Putamen (tissue), 1 donor: ENCODE measurements at regions not wholly inside any gene's neighbourhood (a gene's known extent, or its start where the extent isn't known, plus 50 kb on each side); places are given as distances from the start of the nearest gene placed in this dataset.

Experiments used
- DNase-seq: peaks from one replicate; pipeline ENCODE4 v3.0.0-alpha.2; 2016; ENCODE audit warnings: low spot score

- DNase-seq = no peak
Measured at GRCh38 chr14:101467181-101467926, 93.9 kb upstream of the DIO3 start.

DNA sequence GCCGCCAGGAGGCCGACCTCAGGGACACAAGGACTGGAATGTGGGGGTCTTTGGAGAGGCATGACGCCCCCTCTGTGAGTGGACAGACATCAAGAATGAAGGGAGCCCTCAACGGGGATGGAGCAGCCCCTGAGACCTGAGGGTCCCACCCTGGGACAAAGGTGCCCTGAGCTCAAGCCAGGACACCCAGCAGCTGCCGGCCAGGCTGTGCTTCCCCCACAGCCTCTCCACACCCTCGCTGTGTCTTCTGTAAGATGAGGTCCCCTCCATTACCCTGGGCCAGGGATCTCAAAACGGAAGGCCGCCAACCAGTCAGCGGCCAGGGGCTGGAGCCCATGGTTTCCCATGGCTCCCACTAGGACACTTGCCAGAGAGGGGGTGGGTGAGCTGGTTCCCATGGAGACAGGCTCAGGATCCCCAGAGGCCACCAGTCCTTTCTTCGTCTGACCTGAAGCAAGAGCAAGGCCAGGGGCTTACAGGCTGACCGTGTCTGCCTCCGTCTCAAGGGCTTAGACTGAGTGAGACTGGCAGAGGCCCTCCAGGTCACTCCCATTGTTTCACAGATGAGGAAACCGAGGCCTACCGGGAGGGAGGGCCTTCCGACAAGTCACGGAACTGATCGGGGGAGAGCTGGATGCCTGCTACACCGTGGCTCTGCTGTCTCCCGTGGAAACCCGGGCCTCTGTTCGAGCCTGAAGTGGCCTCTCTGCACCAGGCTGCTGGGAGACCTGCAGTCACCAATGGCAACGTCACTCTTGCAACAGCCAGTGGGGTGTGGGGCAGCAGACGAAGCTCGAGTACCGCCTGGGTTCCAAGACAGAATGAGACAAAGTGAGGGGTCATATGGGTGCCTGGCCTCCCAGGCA, 91.7 kb upstream of the DIO3 start:
- no peak for DNase-seq

- DNase-seq = no peak
Measured at GRCh38 chr14:101470266-101470665, 91.0 kb upstream of the DIO3 start.

- DNase-seq = no peak
Measured at GRCh38 chr14:101471723-101472517, 89.4 kb upstream of the DIO3 start.

DNA sequence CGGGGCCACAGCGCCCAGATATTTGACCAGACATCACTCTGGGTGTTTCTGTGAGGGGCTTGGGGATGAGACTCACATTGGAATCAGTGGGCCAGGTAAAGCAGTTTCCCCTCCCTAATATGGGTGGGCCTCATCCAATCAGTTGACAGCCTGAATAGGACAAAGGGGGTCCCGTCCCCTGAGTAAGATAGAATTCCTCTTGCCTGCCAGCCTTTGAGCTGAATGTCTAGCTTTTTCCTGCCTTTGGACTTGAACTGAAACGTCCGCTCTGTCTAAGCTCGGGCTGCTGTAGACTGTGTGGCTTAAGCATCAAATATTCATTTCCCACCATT, 88.8 kb upstream of the DIO3 start:
- DNase-seq = no peak

GRCh38 chr14:101473045-101473729, 88.1 kb upstream of the DIO3 start:
- no peak for DNase-seq

GRCh38 chr14:101473795-101474562, 87.3 kb upstream of the DIO3 start:
- no peak for DNase-seq

DNA sequence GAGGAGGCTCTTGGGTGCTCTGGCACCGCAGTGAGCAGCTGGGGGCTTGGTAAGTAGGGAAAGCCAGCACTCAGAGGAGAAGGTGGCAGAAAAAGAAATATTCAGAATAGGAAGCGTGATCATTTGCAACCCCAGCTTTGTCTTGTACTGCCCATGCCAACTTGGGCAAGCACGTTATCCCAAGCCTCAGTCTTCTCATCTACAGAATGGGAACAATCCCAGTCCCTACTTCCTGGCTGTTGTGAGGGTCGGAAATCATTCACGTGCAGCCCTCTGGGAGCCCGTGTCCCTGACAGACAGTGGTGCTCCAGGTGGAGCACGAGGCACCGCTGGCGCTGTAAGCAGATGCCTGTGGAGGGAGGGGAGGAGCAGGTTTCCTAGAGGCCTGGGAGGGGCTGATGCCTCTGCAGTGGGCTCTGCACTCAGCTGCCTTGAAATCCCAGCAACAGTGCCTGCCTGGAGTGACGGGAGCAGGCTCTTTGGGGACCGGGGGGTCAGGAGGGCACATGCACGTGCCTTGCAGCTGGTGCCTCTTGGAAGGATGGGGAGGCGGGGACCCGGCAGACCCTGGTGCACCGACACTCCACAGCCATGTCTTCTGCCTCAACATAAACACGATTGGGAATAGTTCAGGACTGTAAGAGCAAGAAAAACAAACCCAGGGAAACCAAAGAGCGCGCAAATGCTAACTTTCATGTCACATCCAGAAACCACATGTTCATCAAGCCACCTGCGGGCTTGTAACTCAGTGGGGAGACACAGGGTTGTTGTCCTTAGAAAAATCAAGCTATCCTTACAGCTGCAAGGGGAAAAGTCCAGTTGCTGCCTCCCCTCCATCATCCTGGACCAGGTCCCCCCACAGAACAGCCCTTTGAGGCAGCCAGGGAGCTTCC, 86.5 kb upstream of the DIO3 start:
- DNase-seq = no peak

DNA sequence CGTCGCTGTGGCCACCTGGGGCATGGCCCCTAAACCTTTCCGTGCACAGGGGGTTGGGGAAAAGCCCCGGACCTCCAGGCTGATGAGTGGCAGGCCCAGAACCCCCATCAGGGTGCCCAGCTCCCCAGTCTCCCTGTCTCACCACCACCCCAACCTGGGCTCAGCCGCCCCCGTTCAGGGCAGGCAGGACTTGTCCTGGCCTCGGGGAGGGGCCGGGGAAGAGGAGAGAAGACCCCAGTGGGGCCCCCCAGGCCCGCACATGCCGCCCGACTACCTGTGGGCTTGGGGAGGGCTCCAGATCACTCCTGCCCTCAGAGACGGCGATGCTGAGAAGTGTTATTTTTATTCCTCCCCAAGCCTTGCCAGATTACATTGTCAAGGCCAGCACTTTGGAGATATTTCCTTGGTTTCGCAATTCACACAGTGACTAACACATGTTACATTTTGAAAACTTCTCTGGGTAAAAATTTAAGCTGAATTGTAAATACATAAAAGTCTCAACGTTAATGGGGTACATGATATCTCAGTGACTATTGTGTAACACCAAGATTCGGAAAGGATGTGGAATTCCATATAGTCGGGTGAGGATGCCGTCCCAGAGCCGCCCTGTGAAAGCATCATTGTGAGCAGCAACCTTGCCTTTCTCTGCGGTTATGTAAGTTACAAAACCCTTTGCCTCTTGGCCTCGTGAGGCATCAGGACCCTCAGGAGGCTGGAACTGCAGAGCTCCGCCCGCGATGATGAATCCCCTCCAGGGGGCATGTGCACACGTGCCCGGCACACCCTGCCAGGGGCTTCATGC, 85.6 kb upstream of the DIO3 start:
- no peak for DNase-seq

DNA sequence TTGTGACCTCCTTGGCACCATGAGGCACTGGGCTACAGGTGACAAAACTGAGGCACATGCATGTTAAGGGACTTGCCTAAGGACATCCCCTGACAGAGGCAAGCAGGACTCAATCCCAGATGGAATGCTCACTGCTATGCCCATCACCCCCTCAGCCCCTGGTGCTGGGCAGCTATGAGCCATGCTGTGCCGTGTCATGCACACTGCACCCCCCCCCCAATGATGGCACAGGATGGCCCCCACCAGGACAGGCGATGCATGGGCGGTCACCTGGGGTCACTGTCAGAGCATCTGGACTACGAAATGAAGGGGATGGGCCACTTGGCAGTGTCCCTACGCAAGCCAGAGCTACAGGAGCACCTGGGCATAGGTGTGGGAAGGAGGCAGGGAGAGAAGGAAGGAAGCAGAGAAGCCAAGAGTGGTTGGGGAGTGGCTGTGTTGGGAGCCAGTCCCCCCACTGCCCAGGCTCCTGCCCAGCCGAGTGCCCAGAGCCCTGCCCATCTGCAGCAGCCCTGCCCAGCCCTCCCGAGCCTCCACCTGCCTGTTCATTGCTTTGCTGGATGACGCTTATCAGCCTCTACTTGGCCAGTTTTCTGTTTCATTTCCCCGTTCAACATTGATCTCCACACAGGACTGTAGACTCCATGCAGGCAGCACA, 84.9 kb upstream of the DIO3 start:
- DNase-seq = no peak

- DNase-seq = no peak
Measured at GRCh38 chr14:101476916-101477553, 84.3 kb upstream of the DIO3 start.

DNA sequence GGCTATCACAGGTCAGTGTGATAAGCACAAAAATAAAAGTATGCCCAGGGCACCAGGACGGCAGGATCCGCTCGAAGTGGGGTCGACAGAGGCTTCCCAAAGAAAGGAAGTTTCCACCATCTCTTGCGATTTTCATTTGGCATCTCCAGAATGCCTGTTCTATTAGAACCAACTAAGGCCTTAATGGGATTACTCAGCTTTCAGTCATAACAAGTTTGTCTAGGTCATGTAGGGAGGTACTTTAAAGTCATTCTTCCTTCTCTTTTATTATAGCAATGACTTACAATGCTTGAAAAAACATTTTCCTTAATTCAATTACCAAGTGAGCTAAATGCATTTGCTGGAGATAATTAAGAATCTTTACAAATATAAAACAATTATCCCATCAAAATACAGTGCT, 83.6 kb upstream of the DIO3 start:
- DNase-seq = no peak

DNA sequence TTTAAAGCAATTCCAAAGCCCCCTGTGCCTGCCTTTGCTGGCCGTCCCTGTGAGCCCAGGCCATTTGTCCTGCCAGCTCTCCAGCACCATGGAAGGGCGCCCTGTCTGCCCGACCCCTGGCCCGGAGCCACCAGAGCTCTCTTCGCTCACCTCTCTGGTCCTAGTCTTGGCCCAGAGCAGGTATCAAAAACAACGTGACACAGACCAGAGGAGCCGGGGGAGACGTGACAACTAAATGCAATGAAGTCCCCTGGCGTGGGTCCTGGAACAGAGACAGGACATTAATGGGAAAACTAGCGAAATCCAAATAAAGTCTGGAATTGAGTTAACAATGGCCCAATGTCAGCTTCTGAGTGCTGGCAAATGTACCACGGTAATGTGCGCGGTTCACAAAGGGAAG, 83.2 kb upstream of the DIO3 start:
- DNase-seq = no peak

DNA sequence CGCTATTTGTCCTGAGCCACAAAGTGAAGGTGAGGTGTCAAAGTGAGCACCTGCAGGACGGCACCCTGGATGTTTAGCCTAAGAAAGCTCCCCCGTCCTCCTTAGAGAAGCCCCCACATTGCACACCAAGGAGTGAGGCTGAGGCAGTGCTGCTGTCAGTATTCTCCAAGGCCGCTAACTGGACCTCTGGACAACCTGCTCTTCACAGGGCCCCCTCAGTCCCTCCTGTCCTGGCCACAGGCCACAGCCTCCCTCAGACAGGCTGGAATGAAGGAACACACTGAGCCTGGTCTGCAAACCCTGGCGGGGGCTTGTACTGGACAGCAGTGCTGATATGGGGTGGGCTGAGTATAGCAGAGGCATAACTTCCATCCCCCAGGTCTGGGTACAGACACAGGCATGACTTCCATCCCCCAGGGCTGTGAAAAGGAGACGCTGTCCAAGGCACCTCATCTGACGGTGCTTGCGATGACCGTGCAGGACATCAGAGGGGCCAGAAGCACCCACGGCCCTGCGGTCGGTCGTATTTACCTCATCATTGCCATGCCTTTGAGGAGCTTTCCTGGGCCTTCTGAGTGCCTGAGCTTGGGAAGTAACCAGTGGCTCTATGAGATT, 82.4 kb upstream of the DIO3 start:
- no peak for DNase-seq

GRCh38 chr14:101480022-101480746, 81.1 kb upstream of the DIO3 start:
- no peak for DNase-seq

DNA sequence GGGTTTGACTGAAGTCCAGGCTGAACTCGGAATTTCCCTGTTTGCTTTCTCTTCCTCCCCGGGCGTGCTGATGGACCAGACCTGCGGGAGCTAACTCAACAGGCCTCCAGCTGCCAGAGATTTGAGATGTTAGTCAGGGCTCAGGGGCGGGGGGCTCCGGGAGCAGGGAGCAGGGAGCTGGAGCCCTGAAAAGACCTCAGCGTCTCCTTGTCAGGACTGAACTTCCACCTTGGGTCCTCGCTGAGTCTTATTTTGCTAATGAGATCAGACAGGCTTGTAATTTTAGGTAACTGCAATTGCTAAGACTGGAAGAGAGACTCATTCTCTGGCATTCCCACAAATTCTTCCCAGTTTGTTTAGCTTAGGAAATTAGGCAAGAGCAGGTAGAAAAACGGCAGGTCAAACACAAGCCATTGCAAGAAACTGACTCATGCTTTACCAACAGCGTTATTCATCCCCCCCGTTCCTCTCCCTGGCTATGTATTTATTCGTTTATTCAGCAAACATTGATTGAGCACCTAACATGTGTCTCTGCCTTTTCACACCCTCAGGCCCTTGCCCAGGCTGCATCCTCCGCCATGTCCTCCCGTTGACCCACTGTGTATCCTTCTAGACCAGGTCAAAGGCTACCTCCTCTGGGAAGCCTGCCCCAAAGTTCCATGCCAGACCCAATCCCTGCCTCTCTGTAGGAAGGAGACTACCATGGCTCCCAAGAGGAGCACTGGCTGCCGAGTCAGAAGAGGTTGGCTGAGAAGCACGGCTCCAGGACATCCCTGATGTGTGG, 80.4 kb upstream of the DIO3 start:
- DNase-seq = no peak

DNA sequence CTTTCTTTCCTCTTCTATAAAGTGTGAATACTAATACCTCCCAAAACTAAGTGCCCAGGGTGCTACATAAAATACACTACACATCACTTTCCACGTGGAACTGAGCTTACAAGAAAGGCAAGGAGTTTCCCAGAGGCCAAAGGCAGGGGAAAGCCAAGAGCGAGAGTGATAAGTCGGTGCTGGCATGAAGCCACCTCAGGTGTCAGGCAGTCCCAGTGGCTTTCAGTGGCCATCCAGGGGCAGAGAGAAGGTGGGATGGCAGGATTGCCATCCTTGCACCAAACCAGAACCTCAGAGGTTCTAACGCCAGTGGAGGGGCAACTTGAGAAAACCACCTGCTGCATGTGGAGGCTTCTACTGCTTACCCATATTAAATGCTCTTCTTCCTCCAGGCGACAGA, 79.7 kb upstream of the DIO3 start:
- DNase-seq = no peak
